GM19397 (cell line): ENCODE measurements at regions not wholly inside any gene's neighbourhood (a gene's known extent, or its start where the extent isn't known, plus 50 kb on each side); places are given as distances from the start of the nearest gene placed in this dataset.
"Not testable (repeated sequence)": the region's sequence is repeated elsewhere in the genome, so short reads cannot be mapped to it uniquely, and the experiment has no call there.

Experiments used
- ATAC-seq: cut with Tn5 transposase; IDR thresholded peaks from one replicate; pipeline ENCODE4 v1.9.1; 2021; ENCODE audit warnings: mild to moderate bottlenecking, moderate library complexity; ENCODE audit not compliant: unreplicated experiment

DNA sequence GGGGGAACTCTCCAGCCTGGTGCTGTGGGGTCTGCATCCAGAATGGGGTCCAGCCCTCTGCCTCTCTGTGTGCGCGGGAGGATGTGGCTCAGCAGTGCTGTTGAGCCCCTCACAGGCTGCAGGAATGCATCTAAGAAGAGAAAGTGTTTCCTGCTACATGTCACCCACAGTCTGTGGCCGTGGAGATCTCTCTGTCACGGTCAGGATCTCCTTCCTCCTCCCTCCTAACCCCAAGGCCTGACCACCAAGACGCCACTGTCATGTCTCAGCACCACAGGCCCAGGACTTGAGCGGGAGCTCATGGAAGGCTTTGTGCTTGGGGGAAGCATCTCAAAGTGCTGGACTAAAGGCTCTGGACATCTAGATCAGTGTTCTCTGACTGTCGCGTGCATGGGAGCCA lies 90.1 kb downstream of the SREK1 start:
- no peak for ATAC-seq

DNA sequence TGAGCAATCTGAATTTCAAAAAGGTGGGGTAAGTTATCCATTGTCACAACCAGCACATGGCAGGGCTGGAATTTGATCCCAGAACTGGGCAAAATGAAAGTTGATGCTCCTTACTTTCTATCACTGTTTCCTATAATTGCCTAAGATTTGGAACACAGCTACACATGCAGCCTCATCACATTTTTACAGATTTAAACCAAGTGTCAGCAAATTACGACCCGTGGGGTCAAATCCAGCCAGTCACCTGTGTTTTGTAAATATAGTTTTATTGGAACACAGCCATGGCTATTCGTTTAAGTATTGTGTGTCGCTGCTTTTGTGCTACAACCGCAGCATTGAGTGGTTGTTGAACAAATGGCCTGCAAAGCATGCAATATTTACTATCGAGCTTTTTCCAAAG lies 94.3 kb downstream of the SREK1 start:
- ATAC-seq: no peak

DNA sequence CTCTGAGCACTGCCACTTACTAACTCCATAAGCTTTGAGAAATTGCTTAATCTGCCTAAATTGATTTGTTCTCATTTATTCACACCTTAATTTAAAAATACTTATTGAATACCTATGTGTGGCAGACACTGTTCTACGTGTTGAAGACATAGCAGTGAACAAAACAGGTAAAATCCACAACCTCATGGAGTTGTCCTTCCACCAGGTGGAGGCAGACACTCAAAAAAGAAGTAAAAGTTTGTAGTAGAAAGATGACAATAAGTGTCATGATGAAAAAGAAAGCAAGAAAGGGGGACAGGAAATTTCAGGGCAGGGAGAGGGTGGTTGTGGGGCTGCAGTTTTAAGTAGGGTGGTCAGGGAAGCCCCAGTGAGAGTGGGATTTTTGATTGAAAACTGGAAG lies 94.9 kb downstream of the SREK1 start:
- no peak for ATAC-seq

DNA sequence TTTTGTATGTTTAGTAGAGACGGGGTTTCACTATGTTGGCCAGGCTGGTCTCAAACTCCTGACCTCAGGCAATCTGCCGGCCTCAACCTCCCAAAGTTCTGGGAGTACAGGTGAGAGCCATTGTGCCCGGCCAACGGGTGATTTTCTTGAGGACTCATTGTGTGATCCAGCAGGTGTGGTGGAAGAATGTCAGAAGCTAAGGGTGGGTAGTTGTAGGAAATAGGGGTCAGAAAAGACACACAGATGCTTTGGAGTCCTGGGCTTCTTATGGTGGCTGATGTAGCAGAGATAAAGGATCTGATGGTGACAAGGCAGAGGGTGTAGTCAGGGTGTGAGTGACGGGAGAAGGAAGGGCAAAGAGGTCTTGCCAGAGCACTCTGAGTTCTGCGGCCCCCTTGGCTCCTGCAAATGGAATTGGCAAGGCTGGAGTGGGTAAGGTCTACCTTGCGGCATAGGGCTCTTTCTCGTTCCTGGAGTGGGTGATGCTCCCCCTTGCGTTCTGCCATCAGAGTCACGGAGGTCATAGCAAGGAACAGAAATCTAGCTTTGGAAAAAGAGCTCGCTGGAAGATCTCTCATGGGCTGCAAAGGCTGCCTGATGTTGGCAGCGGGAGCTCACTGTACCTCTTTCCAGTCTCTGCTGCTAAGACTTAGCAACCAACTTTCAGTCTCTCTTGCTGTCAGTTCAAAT lies 97.2 kb downstream of the SREK1 start:
- no peak for ATAC-seq

DNA sequence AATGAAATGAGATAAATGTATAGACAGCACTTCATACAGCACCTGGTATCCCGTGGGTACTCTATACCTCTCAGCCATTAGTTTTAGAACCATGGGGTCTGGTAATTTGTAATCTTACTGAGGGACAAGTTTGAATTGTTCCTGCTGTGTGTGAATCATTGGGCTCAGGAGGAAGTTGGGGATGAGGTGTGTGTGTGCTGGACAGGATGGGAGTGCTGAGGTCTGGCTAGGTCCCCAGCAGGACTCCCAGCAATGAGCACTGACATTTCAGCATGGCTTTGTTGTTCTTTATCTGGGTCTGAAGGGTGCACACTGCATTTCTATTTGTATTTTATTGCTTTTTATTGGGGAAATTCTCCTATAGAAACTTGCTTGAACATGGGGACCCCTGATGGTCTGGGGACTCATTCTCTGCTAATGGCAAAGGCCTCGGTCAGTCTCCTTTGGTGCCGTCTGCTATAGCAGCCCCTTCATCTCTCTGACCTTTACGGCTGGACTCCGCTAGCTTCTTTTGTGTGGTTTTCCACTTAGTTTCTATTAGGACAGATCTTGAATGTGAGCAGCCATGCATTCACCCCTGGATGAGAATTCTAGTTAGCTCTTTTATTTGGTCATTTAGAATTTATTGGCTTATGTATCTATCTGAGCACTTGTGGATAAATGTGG lies 98.1 kb downstream of the SREK1 start:
- no peak for ATAC-seq

GRCh38 chr5:66246608-66247007 lies 102.5 kb downstream of the SREK1 start:
- no peak for ATAC-seq

- ATAC-seq: no peak
Observed at GRCh38 chr5:66247176-66247960, 103.3 kb downstream of the SREK1 start.

DNA sequence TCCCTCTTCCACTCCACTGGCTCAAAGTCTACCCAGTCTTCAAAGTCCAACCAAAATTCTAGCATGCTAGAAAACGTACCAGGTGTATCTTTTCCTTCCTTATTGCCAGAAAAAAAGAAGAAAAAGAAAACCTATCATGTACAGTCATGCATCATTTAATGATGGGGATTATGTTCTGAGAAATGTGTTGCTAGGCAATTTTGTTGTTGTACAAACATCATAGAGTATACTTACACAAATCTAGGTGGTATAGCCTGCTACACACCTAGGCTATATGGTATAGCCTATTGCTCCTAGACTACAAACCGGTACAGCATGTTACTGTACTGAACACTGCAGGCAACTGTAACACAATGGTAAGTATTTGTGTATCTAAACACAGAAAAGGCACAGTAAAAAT lies 104.8 kb downstream of the SREK1 start:
- ATAC-seq: no peak

- ATAC-seq: no peak
Observed at GRCh38 chr5:66249920-66250319, 105.8 kb downstream of the SREK1 start.

DNA sequence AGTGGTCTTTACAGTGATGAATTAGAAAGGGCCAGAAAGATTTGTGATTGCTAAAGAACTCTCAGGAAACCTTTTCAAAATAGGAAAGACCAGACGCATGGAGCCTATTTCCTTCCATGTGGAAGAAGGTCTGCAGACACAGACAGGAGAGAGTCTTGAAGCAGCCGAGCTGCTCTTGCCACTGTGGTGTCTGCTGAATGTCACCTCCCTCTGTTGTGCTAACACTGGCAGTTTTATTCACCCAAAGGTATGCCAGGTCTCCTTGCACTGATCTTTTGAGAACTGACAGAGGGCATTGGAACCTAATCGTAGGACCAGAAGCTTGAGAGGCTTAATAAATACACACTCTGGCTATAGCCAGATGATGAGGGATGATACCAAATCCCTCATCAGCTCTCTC lies 108.7 kb downstream of the SREK1 start:
- ATAC-seq: no peak

- ATAC-seq: no peak
Observed at GRCh38 chr5:66255714-66256113, 111.6 kb downstream of the SREK1 start.

DNA sequence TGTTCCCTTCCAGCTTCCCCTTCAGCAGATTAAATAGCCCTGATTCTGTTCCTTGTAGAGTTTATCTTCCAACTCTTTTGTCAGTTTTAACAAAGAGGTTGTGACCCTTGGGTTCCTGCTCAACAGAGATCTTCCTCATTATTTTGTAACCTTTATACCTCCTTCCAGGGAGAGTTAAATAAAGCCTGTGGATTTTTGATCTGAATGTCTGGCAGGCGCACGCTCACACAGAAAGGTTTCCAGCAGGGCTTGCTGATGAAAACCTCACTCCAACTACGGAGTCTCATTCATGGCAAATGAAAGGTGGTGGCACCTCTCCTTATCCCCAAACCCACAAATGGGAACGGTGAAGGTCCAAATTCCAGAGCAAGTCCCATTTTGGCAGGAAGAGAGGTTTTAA lies 129.0 kb downstream of the SREK1 start:
- ATAC-seq: no peak

DNA sequence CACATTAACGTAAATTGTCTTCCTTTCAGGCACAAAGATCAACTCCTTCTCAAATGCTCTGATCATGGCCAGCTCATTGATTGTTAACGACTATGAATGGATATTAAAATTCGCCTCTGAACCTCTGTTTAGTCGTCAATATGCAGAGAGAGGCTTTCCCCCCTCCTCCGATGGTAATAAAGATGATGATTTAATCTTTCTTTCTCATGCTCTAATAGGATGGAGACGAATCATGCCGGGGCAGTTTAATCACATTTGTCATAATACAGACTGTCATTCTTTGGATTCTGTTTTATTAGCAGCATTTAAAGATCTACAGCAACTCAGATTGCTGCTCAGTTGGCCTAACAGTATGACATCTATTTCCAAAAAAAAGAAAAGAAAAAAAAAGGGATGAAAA lies 132.9 kb downstream of the SREK1 start:
- ATAC-seq: no peak

- no peak for ATAC-seq
Observed at GRCh38 chr5:66277981-66278380, 133.9 kb downstream of the SREK1 start.

DNA sequence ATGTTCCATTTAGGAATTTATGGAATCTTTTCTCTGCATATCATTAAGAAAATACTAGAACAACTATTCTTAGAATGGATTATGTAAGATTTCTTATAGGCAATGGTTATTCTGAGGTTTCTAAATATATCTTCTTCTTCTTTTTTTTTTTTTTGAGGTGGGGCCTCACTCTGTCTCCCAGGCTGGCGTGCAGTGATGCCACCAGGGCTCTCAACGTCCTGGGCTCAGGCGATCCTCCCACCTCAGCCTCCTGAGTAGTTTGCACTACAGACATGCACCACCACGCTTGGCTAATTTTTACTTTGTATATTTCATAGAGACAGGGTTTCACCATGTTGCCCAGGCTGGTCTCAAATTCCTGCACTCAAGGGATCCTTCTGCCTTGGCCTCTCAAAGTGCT lies 137.2 kb downstream of the SREK1 start:
- no peak for ATAC-seq

DNA sequence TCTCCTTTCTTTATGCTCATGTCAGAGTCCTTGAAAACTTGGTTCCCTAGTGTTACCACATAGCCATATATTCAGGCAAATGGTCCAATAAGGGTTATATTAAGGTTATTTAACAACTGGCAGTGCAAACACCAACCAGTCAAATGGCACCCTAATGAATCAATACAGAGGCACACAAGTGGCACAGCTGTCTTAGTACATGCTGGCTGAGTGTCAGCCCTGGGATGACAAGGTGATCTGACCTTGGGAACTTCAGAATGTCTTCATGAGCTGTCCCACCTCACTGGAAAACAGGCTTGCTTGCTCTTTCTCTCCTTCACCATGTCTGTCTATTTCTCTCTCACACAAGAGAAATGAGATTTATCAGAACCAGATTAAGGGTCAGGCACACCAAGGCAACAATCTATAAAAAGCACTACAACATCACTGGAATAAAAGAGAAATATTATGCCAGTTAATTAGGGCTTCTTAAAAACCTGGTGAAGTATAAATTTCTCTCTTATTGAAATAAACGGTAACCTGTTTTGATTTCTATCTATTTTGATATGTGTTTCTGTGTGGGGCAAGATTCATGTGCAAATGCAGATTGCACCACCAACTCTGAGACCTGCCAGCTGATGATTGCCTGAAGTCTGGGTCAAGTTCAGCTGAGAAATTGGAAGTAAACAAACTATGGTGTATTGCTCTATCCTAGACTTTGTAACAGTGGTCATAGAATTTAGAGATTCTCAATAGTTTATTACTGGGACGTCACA lies 140.7 kb downstream of the SREK1 start:
- ATAC-seq: no peak

- ATAC-seq: no peak
Observed at GRCh38 chr5:66285343-66285922, 141.3 kb downstream of the SREK1 start.

GRCh38 chr5:66291771-66292170 lies 147.7 kb downstream of the SREK1 start:
- ATAC-seq: no peak

GRCh38 chr5:66293851-66294250 lies 149.8 kb downstream of the SREK1 start:
- ATAC-seq: not testable (repeated sequence)

DNA sequence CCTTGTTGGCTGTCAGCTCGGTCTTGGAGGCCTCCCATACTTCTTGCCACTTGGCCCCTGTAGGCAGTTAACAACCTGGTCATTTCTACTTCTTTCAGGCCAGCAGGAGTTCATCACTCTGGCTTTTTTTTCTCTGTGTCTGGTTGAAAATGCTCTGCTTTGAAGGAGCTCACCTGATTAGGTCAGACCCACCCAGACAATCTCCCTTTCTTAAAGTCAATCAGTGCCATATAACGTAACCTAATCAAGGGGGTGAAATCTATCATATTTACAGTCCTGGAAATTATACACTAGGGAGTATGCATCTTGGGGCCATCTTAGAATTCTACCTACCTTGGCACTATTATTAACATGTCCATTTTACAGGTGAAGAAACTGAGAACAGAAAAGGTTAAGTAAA lies 155.4 kb downstream of the SREK1 start:
- no peak for ATAC-seq

DNA sequence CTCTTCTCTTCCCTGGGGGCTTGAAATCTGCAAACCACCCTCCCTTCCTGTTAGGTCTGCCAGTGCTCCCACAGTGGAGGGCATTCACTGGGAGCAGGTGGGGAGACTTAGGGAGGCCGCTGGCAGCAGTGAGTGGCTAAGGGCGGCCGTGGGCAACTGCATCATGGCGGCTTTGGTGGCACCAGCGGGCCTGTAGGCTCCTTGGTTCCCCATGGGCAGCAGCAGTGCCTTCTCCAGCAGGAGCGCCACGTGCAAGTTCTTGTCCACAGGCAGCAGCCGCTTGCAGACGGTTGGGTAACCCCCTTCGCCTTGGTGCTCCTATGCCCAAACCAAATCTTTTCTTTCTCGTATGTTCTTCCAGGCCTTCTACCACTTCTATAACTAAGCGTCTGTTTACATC lies 158.2 kb downstream of the SREK1 start:
- no peak for ATAC-seq
